Stimulated activated naive CD4-positive, alpha-beta T cell treated with Interleukin-2 at 50 U/mL for 16 hours (primary cell): ENCODE measurements at regions not wholly inside any gene's neighbourhood (a gene's known extent, or its start where the extent isn't known, plus 50 kb on each side); places are given as distances from the start of the nearest gene placed in this dataset.

Experiments
- DNase-seq: peaks from one replicate; lab custom pipeline; 2025; lab: John Stamatoyannopoulos, UW

DNA sequence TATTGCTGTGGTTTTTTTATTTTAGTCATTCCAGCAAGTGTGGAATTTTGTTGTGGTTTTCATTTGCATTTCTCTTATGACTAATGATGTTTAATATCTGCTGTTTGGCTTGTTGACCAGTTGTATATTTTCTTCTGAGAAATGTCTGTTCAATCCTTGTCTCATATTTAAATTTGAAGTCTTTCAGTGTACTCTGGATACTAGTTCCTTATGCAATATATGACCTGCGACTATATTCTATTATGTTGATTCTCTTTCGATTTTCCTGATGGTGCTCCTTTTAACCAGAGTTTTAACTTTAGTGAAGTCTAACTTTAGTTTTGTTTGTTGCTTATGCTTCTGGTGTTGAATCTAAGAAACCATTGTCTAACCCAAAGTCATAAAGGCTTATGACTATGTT is 1528.0 kb downstream of the TECRL start:
- no peak for DNase-seq

- DNase-seq: no peak
These were observed 1536.4 kb downstream of the TECRL start for GRCh38 chr4:62872856-62873255.

DNA sequence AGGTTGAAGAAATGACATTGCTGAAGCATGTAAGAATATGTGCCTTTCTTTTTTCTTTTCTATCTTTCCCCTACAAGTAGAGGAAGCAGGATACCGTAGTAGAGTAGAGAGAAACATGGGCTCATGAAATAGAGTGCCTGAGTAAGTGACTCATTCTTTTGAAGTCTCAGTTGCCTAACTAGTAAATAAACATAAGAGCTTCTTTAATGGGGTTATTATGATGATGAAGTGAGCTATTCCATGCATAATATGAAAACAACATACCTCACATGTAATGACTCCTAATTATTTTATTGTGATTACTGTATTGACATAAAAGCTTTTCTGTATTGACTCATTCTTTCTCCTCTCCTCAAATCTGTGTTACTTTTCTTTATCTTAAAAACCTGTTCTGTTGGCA is 1538.2 kb downstream of the TECRL start:
- no peak for DNase-seq

DNA sequence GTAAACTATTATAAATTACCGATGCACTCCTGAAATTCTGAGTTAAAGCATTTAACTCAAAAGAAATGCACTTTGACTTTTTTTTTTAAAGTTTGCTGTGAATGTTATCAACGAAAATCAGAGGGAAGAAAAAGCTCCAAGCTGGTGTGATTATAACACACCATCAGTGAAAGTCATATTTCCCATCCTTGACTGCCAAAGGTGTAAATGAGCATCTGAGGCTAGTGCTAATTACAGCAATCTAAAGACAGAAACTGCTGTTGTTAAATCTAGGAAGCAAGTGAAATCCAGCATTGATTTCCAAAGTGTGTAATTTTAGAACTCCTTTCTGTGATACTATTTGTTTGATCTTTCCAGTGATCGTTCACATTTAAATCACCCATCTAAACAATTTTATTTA is 1538.8 kb downstream of the TECRL start:
- no peak for DNase-seq

- no peak for DNase-seq
These were observed 1544.0 kb downstream of the TECRL start for GRCh38 chr4:62865261-62865660.

DNA sequence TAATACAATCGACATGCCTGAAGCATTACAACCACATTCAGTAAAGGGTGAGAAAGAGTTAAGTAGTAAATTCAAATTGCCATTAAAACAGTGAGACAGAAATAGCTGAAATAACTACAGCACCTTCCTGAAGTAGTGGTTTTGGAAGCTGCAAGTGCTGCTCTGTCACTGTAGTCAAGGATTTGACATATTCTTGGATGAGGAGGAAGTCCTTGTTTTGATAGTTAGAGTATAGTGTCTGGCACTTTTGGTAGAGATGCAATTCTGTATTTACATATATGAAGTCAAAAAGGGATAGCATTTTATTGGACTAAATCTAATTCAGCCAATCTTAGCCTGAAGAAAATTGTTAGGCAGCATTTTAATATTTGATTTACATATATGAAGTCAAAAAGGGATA is 1559.6 kb downstream of the TECRL start:
- DNase-seq: no peak

DNA sequence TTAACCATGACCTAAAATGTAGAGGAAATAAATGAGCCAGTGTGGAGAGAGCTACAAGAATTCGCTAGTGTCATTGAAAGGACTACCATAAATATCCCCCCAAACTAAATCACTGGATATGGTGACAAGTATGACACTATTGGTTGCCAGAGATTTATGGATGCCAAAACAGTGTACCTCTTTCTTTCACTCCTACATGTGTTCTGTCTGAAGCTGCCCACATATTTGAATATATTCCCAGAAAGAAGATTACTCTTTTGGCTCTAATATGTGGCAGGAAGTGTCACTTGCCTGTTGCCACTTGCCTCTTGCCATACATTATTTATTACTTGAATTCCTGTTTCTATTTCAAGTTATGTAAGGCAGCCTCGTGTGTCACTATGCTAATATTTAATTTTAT is 1573.6 kb downstream of the TECRL start:
- DNase-seq: no peak

GRCh38 chr4:62822306-62822705 is 1586.9 kb downstream of the TECRL start:
- no peak for DNase-seq

DNA sequence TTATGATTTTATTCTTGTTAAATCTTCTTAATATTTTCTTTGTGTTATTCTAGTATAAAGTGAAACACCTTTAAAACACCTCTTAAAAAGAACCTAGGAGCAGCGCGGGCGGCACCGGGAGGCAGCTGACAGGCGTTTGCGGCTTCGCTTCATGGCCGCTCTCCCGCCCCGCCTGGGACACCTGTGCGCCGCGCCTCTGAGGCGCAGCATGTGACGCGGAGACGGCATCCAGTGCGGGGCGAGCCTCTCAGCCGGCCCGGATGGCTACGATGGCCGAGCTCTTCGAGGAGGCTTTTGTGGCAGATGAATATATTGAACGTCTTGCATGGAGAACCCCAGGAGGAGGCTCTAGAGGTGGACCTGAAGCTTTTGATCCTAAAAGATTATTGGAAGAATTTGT is 1592.7 kb downstream of the TECRL start:
- DNase-seq: no peak

GRCh38 chr4:62814510-62815047 is 1594.7 kb downstream of the TECRL start:
- DNase-seq: no peak

GRCh38 chr4:62806816-62807215 is 1602.4 kb downstream of the TECRL start:
- DNase-seq: no peak

DNA sequence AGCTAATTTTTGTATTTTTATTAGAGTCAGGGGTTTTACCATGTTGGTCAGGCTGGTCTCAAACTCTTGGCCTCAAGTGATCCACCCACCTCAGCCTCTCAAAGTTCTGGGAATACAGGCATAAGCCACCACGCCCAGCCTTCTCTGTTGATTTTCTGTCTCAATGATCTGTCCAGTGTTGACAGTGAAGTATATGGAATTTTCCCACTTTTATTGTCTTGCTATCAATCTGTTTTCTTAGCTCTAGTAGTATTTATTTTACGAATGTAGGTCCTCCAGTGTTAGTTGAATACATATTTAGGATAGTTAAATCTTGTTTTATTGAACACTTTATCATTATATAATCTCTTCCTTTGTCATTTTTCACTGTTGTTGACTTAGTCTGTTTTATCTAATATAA is 1603.9 kb downstream of the ADGRL3 start:
- DNase-seq: no peak

DNA sequence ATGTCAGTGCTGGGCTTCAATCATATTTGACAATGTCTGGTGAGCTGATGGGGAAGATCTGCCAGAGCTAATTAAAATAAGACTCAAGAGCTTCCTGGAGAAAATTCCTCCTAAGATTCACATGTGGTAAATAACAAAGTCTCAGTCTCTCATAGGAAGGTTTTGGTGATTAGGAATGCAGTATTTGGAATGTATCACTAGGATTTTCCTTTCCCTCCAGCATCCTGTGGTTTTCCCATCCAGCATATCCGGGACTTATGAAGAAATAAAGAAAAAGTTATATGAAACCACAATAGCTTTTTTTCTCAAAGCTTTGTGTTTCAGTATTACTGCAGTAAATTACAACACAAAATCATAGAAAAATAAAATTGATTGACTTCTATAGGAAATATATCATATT is 1597.1 kb downstream of the ADGRL3 start:
- no peak for DNase-seq

- no peak for DNase-seq
These were observed 1591.3 kb downstream of the ADGRL3 start for GRCh38 chr4:62791386-62791785.

GRCh38 chr4:62771983-62772557 is 1571.9 kb downstream of the ADGRL3 start:
- no peak for DNase-seq

GRCh38 chr4:62740296-62740695 is 1540.2 kb downstream of the ADGRL3 start:
- DNase-seq: no peak

DNA sequence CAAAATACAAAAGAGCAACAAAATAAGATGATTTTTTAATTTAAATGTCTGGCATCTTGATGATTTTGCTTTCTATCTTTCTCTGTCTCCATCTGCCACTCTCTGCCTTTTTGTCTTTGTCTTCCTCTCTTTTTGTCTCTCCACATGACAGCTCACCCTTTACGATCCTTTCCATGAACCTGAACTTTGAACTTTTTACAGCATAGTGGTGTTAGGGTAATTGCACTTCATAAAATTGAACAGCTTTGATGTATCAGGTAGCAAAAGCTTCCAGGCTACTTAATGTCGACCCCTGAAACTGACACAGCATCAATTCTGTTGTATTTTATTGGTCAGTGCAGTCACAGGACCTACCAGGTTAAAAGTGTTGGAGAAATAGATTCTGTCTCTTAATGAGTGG is 1517.0 kb downstream of the ADGRL3 start:
- DNase-seq: no peak

- DNase-seq: no peak
These were observed 1511.4 kb downstream of the ADGRL3 start for GRCh38 chr4:62711575-62711974.

DNA sequence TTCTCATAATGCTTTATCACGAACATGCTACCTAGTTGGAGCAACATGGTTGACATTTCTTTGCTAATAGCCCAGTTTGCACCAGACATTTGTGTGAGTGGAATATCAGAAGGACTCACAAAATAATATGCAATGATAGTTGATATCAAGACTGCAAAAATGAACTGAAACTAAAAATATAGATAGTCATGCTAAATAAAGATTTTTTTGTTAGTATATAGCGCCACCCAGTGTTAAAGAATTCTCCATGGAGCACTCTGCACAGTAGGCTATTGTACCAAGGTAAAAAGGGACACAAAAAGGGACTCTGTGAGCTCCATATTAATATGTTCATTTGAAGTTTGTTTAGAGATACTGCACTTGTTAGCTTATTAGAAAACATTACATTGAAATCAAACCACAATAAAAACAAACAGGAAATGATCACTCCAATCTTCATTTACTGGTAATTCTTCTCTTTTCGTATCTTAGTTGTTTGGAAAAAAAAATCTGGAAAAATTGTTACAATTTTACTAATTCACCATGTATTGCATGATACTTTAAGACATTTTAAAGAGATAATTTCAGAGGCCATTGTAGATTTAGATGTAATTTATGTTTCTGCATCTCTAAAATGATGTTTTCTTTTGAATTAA is 1509.6 kb downstream of the ADGRL3 start:
- no peak for DNase-seq

- no peak for DNase-seq
These were observed 1506.3 kb downstream of the ADGRL3 start for GRCh38 chr4:62706423-62706822.

GRCh38 chr4:62683799-62684566 is 1483.9 kb downstream of the ADGRL3 start:
- DNase-seq: no peak

- no peak for DNase-seq
These were observed 1476.8 kb downstream of the ADGRL3 start for GRCh38 chr4:62676962-62677361.

GRCh38 chr4:62670514-62670913 is 1470.4 kb downstream of the ADGRL3 start:
- DNase-seq: no peak
